ENCODE measurements at regions not wholly inside any gene's neighbourhood (a gene's known extent, or its start where the extent isn't known, plus 50 kb on each side); places are given as distances from the start of the nearest gene placed in this dataset.

GRCh38 chr3:5270666-5271371 is 83.3 kb downstream of the EDEM1 start:
- Mint-ChIP-seq H3K9me3 (no peaks in the 10 kb centered on the region), H3K4me1 (no peaks in the 10 kb centered on the region), H3K36me3 (ENCODE audit: low read depth) (no peaks in the 10 kb centered on the region), H3K27me3 (ENCODE audit: low read depth) (no peaks in the 10 kb centered on the region), H3K27ac (ENCODE audit: unreplicated experiment) (no peak overlapping the region), H3K4me3 (no peak overlapping the region)
- no peak for DNase-seq (ENCODE audit: low read depth, low spot score)
- no peak for TF ChIP-seq CTCF (conservative IDR thresholded peaks at IDR 0.05)

- Mint-ChIP-seq H3K4me1 (no peaks in the 10 kb centered on the region), H3K36me3 (ENCODE audit: low read depth) (no peaks in the 10 kb centered on the region), H3K4me3 (no peak overlapping the region), H3K9me3 (no peaks in the 10 kb centered on the region), H3K27me3 (ENCODE audit: low read depth) (no peaks in the 10 kb centered on the region), H3K27ac (ENCODE audit: unreplicated experiment) (no peak overlapping the region)
- TF ChIP-seq CTCF (conservative IDR thresholded peaks at IDR 0.05), result no peak
- DNase-seq (ENCODE audit: low read depth, low spot score), result no peak
Observed at GRCh38 chr3:5271372-5271683, 83.8 kb downstream of the EDEM1 start.

GRCh38 chr3:5272387-5272786 is 84.9 kb downstream of the EDEM1 start:
- Mint-ChIP-seq H3K4me1 (no peaks in the 10 kb centered on the region), H3K4me3 (no peak overlapping the region), H3K36me3 (ENCODE audit: low read depth) (no peaks in the 10 kb centered on the region), H3K27ac (ENCODE audit: unreplicated experiment) (no peak overlapping the region), H3K9me3 (no peaks in the 10 kb centered on the region), H3K27me3 (ENCODE audit: low read depth) (no peaks in the 10 kb centered on the region)
- DNase-seq (ENCODE audit: low read depth, low spot score), result no peak
- no peak for TF ChIP-seq CTCF (conservative IDR thresholded peaks at IDR 0.05)

GRCh38 chr3:5274091-5274490 is 86.6 kb downstream of the EDEM1 start:
- no peaks in the 10 kb centered on the region for H3K4me1 Mint-ChIP-seq
- no peaks in the 10 kb centered on the region for H3K27me3 Mint-ChIP-seq (ENCODE audit: low read depth)
- H3K36me3 Mint-ChIP-seq (ENCODE audit: low read depth), result no peaks in the 10 kb centered on the region
- H3K9me3 Mint-ChIP-seq, result peaks cover under 1% of the 10 kb centered on the region
- no peak overlapping the region for H3K4me3 Mint-ChIP-seq
- no peak overlapping the region for H3K27ac Mint-ChIP-seq (ENCODE audit: unreplicated experiment)
- no peak for TF ChIP-seq CTCF (conservative IDR thresholded peaks at IDR 0.05)
- no peak for DNase-seq (ENCODE audit: low read depth, low spot score)

- Mint-ChIP-seq H3K4me3 (no peak overlapping the region), H3K36me3 (ENCODE audit: low read depth) (no peaks in the 10 kb centered on the region), H3K4me1 (no peaks in the 10 kb centered on the region), H3K9me3 (peaks cover 6% of the 10 kb centered on the region), H3K27me3 (ENCODE audit: low read depth) (no peaks in the 10 kb centered on the region), H3K27ac (ENCODE audit: unreplicated experiment) (no peak overlapping the region)
- TF ChIP-seq CTCF (conservative IDR thresholded peaks at IDR 0.05), result no peak
- DNase-seq (ENCODE audit: low read depth, low spot score), result no peak
Observed at GRCh38 chr3:5275529-5275928, 88.0 kb downstream of the EDEM1 start.

Measured in neural crest cell (in vitro differentiated cells).